H1 (cell line): ENCODE measurements at regions not wholly inside any gene's neighbourhood (a gene's known extent, or its start where the extent isn't known, plus 50 kb on each side); places are given as distances from the start of the nearest gene placed in this dataset.

Experiments used
- CTCF ChIP-seq, 3 experiments: IDR thresholded peaks; 1 replicate in 2 of 3; 2 replicates in 1 of 3; pipeline versions ENCODE4 v1.5.1 to v1.6.1; 2011; ENCODE audit warnings: low read length in 3 of 3, mild to moderate bottlenecking in 3 of 3, inconsistent platforms in 2 of 3, low read depth in 1 of 3, moderate library complexity in 1 of 3; ENCODE audit not compliant: insufficient read depth in 1 of 3; ENCODE audit errors: control extremely low read depth in 1 of 3
- EZH2 ChIP-seq: fragments of 200-600 bp; sonication (generic); IDR thresholded peaks from 2 replicates; pipeline ENCODE4 v1.7.1; 2012; ENCODE audit warnings: low read depth, mild to moderate bottlenecking, moderate library complexity, low read length, inconsistent platforms; ENCODE audit not compliant: severe bottlenecking
- KDM5A ChIP-seq: fragments of 200-600 bp; IDR thresholded peaks from 2 replicates; pipeline ENCODE4 v1.7.1; 2012; ENCODE audit warnings: mild to moderate bottlenecking, low read length, inconsistent platforms, mixed read lengths
- MAFK ChIP-seq: IDR thresholded peaks from 2 replicates; pipeline ENCODE4 v1.6.1; 2012; ENCODE audit warnings: low read depth, mild to moderate bottlenecking, improper control_type of control experiment, low read length
- NRF1 ChIP-seq: IDR thresholded peaks from 2 replicates; pipeline ENCODE4 v1.6.1; 2011; ENCODE audit warnings: mild to moderate bottlenecking, low read depth, low read length, improper control_type of control experiment
- TAF7 ChIP-seq: optimal IDR thresholded peaks from 2 replicates; pipeline ENCODE3; 2011; ENCODE audit warnings: low read depth, mild to moderate bottlenecking, inconsistent platforms, low read length, moderate library complexity, borderline replicate concordance
- TEAD4 ChIP-seq: IDR thresholded peaks from 2 replicates; pipeline ENCODE4 v1.6.1; 2012; ENCODE audit warnings: low read depth, low read length, inconsistent platforms, mixed read lengths

DNA sequence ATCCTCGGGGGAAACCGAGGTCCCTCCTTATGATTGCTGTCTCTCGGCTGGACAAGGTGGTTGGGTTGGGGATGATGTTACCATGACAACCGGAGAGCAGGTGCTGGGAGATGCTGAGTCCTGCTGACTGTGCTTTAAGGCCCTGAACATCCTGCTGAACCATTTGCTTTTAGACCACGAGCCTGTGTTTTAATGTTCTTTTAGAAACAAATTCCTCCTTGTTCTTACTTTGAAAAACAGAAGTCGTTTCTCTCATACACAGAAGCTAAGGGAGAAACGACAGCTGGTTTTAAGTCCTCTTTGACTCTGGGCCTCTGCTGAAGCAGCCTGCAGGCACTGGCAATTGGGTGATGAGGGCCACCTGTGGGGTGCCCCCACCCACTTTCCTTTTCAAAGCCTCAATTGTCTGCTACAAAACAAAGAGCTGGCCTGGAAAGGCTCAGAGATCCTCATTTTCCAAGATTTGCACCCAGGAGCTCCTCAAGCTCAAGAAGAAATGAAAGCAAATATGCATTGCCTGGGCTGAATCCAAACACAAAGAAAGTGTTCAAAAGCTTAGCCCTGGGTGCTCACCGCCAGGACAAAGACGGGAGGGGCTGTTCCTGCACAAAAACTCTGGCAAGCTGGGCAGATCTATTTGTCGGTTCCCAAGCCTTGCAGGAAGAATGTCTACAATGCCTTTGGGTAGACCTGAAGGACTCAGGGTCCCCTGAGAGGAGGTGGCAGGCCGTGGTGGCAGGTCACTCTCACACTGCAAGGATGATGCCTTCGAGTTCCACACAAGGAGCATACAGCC lies 90.0 kb upstream of the CLMN start (continued):
- TF ChIP-seq NRF1 = no peak
- TF ChIP-seq EZH2 = no peak
- no peak for TF ChIP-seq MAFK
- TF ChIP-seq TAF7 = no peak
- no peak for TF ChIP-seq TEAD4
- no peak for TF ChIP-seq CTCF (IDR thresholded peaks at IDR 0.05; ENCODE audit: control extremely low read depth in 1 of 3, insufficient read depth in 1 of 3, low read depth in 1 of 3, low read length in 3 of 3)
- TF ChIP-seq KDM5A = no peak
- TF ChIP-seq, all 59 proteins: peak for 0
